ENCODE measurements at regions not wholly inside any gene's neighbourhood (a gene's known extent, or its start where the extent isn't known, plus 50 kb on each side); places are given as distances from the start of the nearest gene placed in this dataset.

DNA sequence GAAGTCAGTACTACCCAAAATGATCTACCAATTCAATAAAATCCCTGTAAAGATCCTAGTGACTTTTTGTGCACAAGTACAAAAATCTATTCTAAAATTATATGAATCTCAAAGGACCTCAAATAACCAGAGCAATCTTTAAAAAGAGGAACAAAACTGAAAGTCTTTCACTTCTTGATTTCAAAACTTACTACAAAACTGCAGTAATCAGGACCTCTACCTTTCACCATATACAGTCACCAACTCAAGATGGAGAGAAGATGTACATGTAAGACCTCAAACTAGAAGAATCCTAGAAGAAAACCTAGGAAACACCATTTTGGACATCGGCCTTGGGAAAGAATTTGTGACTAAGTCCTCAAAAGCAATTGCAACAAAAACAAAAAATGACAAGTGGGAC, 109.5 kb upstream of the CD93 start:
- DNase-seq (ENCODE audit: low read depth, low spot score), result no peak
- no peak overlapping the region for H3K4me3 ChIP-seq
- no peaks in the 10 kb centered on the region for H3K36me3 ChIP-seq (ENCODE audit: insufficient read depth, low read length)
- no peak overlapping the region for H3K27ac ChIP-seq
- no peak overlapping the region for H3K9ac ChIP-seq (ENCODE audit: insufficient read length)
- H3K9me3 ChIP-seq (ENCODE audit: low read depth, low read length), result no peaks in the 10 kb centered on the region
- TF ChIP-seq EZH2 (IDR thresholded peaks at IDR 0.05) (no peak), FOXP2 (optimal IDR thresholded peaks at IDR 0.05; ENCODE audit: control extremely low read depth, extremely low read length, insufficient read depth) (no peak)

GRCh38 chr20:23193801-23194384, 107.8 kb upstream of the CD93 start:
- no peak overlapping the region for H3K4me3 ChIP-seq
- no peak overlapping the region for H3K27ac ChIP-seq
- H3K9me3 ChIP-seq (ENCODE audit: low read depth, low read length), result no peaks in the 10 kb centered on the region
- TF ChIP-seq POLR2AphosphoS5 (IDR thresholded peaks at IDR 0.05; ENCODE audit: borderline replicate concordance, low read depth, low read length) (no peak), FOXP2 (optimal IDR thresholded peaks at IDR 0.05; ENCODE audit: control extremely low read depth, extremely low read length, insufficient read depth) (no peak)
- no peaks in the 10 kb centered on the region for H3K36me3 ChIP-seq (ENCODE audit: insufficient read depth, low read length)
- H3K9ac ChIP-seq (ENCODE audit: insufficient read length), result no peak overlapping the region
- no peak for DNase-seq (ENCODE audit: low read depth, low spot score)

GRCh38 chr20:23192469-23192868, 106.3 kb upstream of the CD93 start:
- Histone ChIP-seq H3K36me3 (ENCODE audit: insufficient read depth, low read length) (no peaks in the 10 kb centered on the region), H3K9me3 (ENCODE audit: low read depth, low read length) (no peaks in the 10 kb centered on the region), H3K4me3 (no peak overlapping the region), H3K27ac (no peak overlapping the region), H3K9ac (ENCODE audit: insufficient read length) (no peak overlapping the region)
- no peak for DNase-seq (ENCODE audit: low read depth, low spot score)
- no peak for TF ChIP-seq EZH2 (IDR thresholded peaks at IDR 0.05)
- no peak for TF ChIP-seq FOXP2 (optimal IDR thresholded peaks at IDR 0.05; ENCODE audit: control extremely low read depth, extremely low read length, insufficient read depth)
- TF ChIP-seq POLR2AphosphoS5 (IDR thresholded peaks at IDR 0.05; ENCODE audit: borderline replicate concordance, low read depth, low read length), result no peak

- Histone ChIP-seq H3K27ac (no peak overlapping the region), H3K9me3 (ENCODE audit: low read depth, low read length) (no peaks in the 10 kb centered on the region), H3K9ac (ENCODE audit: insufficient read length) (no peak overlapping the region), H3K36me3 (ENCODE audit: insufficient read depth, low read length) (no peaks in the 10 kb centered on the region), H3K4me3 (no peak overlapping the region)
- no peak for DNase-seq (ENCODE audit: low read depth, low spot score)
- TF ChIP-seq FOXP2 (optimal IDR thresholded peaks at IDR 0.05; ENCODE audit: control extremely low read depth, extremely low read length, insufficient read depth) (no peak), POLR2AphosphoS5 (IDR thresholded peaks at IDR 0.05; ENCODE audit: borderline replicate concordance, low read depth, low read length) (no peak), EZH2 (IDR thresholded peaks at IDR 0.05) (no peak)
These were observed 104.4 kb upstream of the CD93 start for GRCh38 chr20:23190557-23190956.

DNA sequence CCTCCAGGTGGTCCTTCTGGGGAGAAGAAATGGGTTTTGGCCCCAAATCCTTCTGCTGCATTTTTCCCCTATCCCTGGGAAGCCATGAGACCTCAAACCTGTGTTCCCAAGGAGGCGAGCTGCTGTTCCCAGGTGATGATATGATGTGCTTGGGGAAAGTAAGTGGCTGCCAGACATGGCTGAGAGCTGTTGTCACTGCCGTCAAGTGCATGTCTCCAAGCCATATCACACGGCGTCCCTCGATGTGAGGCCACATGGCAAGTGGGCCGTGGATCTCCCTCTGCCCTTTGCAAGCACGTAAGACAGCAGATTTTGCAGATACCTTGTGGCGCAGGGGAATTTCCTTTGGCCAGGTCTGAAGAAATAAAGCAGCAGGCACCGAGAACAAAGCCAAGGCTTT, 103.7 kb upstream of the CD93 start:
- no peak for TF ChIP-seq FOXP2 (optimal IDR thresholded peaks at IDR 0.05; ENCODE audit: control extremely low read depth, extremely low read length, insufficient read depth)
- no peak for TF ChIP-seq POLR2AphosphoS5 (IDR thresholded peaks at IDR 0.05; ENCODE audit: borderline replicate concordance, low read depth, low read length)
- TF ChIP-seq EZH2 (IDR thresholded peaks at IDR 0.05), result no peak
- DNase-seq (ENCODE audit: low read depth, low spot score), result no peak
- H3K27ac ChIP-seq, result no peak overlapping the region
- H3K4me3 ChIP-seq, result no peak overlapping the region
- no peaks in the 10 kb centered on the region for H3K9me3 ChIP-seq (ENCODE audit: low read depth, low read length)
- H3K36me3 ChIP-seq (ENCODE audit: insufficient read depth, low read length), result no peaks in the 10 kb centered on the region
- no peak overlapping the region for H3K9ac ChIP-seq (ENCODE audit: insufficient read length)

DNA sequence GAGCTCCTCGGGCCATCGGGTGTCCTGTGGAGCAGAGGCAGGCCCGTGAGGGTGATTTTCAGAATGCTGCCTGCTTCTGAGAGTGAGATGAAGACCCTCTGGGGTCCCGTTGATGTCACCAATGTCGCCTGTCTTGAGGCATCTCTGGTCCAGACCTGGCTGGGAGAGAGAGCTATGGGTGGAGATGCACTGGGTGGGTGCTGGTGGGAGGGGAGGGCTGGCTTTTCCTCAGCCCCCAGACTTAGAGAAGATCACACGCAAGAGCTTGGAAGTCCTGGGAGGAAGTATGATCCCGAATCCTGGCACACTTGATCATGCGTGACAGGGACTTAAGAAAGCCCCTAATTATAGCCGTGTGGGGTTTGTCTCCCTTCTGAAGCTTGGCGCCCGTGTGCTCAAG, 103.2 kb upstream of the CD93 start:
- Histone ChIP-seq H3K27ac (no peak overlapping the region), H3K9ac (ENCODE audit: insufficient read length) (no peak overlapping the region), H3K36me3 (ENCODE audit: insufficient read depth, low read length) (no peaks in the 10 kb centered on the region), H3K4me3 (no peak overlapping the region), H3K9me3 (ENCODE audit: low read depth, low read length) (no peaks in the 10 kb centered on the region)
- TF ChIP-seq POLR2AphosphoS5 (IDR thresholded peaks at IDR 0.05; ENCODE audit: borderline replicate concordance, low read depth, low read length) (no peak), EZH2 (IDR thresholded peaks at IDR 0.05) (no peak), FOXP2 (optimal IDR thresholded peaks at IDR 0.05; ENCODE audit: control extremely low read depth, extremely low read length, insufficient read depth) (no peak)
- no peak for DNase-seq (ENCODE audit: low read depth, low spot score)

DNA sequence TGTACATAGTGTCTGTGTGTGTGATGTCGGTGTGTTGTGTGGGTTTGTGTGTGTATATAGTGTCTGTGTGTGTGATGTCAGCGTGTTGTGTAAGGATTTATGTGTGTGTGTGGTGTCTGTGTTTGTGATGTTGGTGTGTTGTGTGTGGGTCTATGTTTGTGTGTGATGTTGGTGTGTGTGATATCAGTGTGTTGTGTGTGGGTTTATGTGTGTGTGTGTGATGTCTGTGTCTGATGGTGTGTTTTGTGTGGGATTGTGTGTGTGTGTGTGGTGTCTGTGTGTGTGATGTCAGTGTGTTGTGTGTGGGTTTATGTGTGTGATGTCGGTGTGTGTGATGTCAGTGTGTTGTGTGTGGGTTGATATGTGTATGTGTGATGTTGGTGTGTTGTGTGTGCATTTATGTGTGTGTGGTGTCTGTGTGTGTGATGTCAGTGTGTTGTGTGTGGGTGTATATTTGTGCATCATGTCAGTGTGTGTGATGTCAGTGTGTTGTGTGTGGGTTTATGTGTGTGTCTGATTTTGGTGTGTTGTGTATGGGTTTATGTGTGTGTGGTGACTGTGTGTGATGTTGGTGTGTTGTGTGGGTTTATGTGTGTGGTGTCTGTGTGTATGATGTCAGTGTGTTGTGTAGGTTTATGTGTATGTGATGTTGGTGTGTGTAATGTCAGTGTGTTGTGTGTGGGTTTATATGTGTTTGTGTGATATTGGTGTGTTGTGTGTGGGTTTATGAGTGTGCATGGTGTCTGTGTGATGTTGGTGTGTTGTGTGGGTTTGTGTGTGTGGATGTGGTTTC, 102.4 kb upstream of the CD93 start:
- Histone ChIP-seq H3K4me3 (no peak overlapping the region), H3K9ac (ENCODE audit: insufficient read length) (no peak overlapping the region), H3K27ac (no peak overlapping the region), H3K9me3 (ENCODE audit: low read depth, low read length) (no peaks in the 10 kb centered on the region), H3K36me3 (ENCODE audit: insufficient read depth, low read length) (no peaks in the 10 kb centered on the region)
- no peak for DNase-seq (ENCODE audit: low read depth, low spot score)
- TF ChIP-seq FOXP2 (optimal IDR thresholded peaks at IDR 0.05; ENCODE audit: control extremely low read depth, extremely low read length, insufficient read depth) (no peak), EZH2 (IDR thresholded peaks at IDR 0.05) (no peak), POLR2AphosphoS5 (IDR thresholded peaks at IDR 0.05; ENCODE audit: borderline replicate concordance, low read depth, low read length) (no peak)

- Histone ChIP-seq H3K9me3 (ENCODE audit: low read depth, low read length) (no peaks in the 10 kb centered on the region), H3K4me3 (no peak overlapping the region), H3K36me3 (ENCODE audit: insufficient read depth, low read length) (no peaks in the 10 kb centered on the region), H3K9ac (ENCODE audit: insufficient read length) (no peak overlapping the region), H3K27ac (no peak overlapping the region)
- TF ChIP-seq FOXP2 (optimal IDR thresholded peaks at IDR 0.05; ENCODE audit: control extremely low read depth, extremely low read length, insufficient read depth), result no peak
- DNase-seq (ENCODE audit: low read depth, low spot score), result no peak
These were observed 101.6 kb upstream of the CD93 start for GRCh38 chr20:23187751-23188150.

DNA sequence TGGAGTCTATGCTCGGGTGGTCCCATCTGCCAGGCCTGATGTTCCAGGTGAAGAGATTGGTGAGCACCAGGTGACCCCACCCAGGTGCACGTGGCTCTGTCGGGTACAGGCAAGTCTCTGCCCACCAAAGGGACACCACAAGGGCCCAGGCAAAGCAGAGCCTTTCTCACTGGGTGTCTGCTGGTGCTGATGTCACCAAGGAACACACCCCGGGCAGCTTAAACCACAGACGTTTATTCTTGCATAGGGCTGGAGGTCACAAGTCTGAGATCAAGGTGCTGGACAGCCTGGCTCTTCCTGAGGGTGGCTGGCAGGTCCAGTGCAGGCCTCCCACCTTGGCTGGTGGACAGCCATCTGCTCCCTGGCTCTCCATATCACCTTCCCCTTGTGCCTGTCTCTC, 100.7 kb upstream of the CD93 start:
- Histone ChIP-seq H3K9ac (ENCODE audit: insufficient read length) (no peak overlapping the region), H3K9me3 (ENCODE audit: low read depth, low read length) (no peaks in the 10 kb centered on the region), H3K27ac (no peak overlapping the region), H3K36me3 (ENCODE audit: insufficient read depth, low read length) (no peaks in the 10 kb centered on the region), H3K4me3 (no peak overlapping the region)
- no peak for DNase-seq (ENCODE audit: low read depth, low spot score)
- TF ChIP-seq FOXP2 (optimal IDR thresholded peaks at IDR 0.05; ENCODE audit: control extremely low read depth, extremely low read length, insufficient read depth) (no peak), POLR2AphosphoS5 (IDR thresholded peaks at IDR 0.05; ENCODE audit: borderline replicate concordance, low read depth, low read length) (no peak), EZH2 (IDR thresholded peaks at IDR 0.05) (no peak)

Data from SK-N-MC (cell line).